ENCODE measurements at regions not wholly inside any gene's neighbourhood (a gene's known extent, or its start where the extent isn't known, plus 50 kb on each side); places are given as distances from the start of the nearest gene placed in this dataset.

DNA sequence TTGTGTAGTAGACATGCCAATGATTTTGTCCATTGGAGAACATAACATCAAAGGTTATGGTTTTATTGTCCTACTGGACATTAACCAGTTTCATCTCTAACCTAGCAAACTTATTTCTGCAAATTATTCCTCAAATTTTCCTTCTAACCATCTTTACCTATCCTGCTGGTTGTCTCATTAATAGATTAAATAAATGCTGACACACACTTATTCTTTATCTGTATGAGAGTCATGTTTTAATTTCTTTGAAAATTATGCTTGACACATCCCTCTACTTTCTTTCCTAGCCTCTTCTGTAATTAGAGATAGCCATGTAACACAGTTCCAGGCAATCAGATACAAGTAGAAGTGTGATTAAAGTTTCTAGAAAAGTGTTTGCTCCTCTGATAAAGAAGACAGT lies 98.9 kb downstream of the RPS29 start:
- Histone ChIP-seq H4K12ac (ENCODE audit: low read depth, low read length) (no peak overlapping the region), H4K8ac (ENCODE audit: low read depth, low read length) (no peak overlapping the region), H2BK12ac (ENCODE audit: low read length) (no peak overlapping the region), H2BK5ac (ENCODE audit: low read depth, low read length, poor library complexity) (no peak overlapping the region), H3K4me2 (ENCODE audit: low read length) (no peak overlapping the region), H3K23ac (ENCODE audit: low read length) (no peak overlapping the region), H3K4me3 (ENCODE audit: low read depth, low read length) (no peak overlapping the region), H3K79me2 (ENCODE audit: control insufficient read depth, insufficient read depth, low read length, poor library complexity) (no peaks in the 10 kb centered on the region), H3K27me3 (ENCODE audit: insufficient read depth, low read length) (no peaks in the 10 kb centered on the region), H2AK5ac (ENCODE audit: low read length) (no peak overlapping the region), H2BK120ac (ENCODE audit: insufficient read depth, low read length, poor library complexity) (no peak overlapping the region), H3K18ac (ENCODE audit: low read length) (no peak overlapping the region), H3K4ac (ENCODE audit: low read depth, low read length) (no peak overlapping the region), H3K36me3 (ENCODE audit: control insufficient read depth in 1 of 2, insufficient read depth in 2 of 2, low read length in 2 of 2) (no peaks in the 10 kb centered on the region), H2AFZ (ENCODE audit: insufficient read depth, low read length, poor library complexity) (no peak overlapping the region), H3K27ac (ENCODE audit: low read depth, low read length) (no peak overlapping the region), H3K4me1 (ENCODE audit: control insufficient read depth in 1 of 2, insufficient read depth in 2 of 2, low read length in 2 of 2) (no peaks in the 10 kb centered on the region), H3K14ac (ENCODE audit: low read length) (no peak overlapping the region), H3K9ac (ENCODE audit: low read length) (no peak overlapping the region), H3K9me3 (ENCODE audit: insufficient read depth, low read depth, low read length) (no peaks in the 10 kb centered on the region), H4K91ac (ENCODE audit: low read depth, low read length) (no peak overlapping the region), H3K79me1 (ENCODE audit: low read length) (no peaks in the 10 kb centered on the region)
- no peak for DNase-seq

DNA sequence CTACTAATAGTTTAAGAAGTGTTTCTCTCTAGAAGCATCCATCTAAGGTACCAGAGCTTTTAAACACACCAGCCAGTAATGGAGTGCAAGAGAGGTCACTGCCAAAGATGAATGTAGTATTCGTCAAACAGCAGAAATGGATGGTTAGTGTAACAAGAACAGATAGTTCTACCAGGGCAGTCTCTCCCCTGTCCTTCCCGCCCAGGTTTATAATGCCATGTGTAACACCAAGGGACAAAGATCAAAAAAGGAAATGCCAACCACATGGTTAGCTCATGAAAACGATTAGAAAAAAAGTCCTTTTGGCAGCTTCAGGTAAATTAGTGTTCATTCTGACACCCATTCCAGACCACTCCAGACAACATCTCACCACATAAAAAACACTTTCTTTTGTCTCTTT lies 100.9 kb downstream of the RPS29 start:
- Histone ChIP-seq H3K4me1 (ENCODE audit: control insufficient read depth in 1 of 2, insufficient read depth in 2 of 2, low read length in 2 of 2) (no peaks in the 10 kb centered on the region), H2BK5ac (ENCODE audit: low read depth, low read length, poor library complexity) (no peak overlapping the region), H3K4me3 (ENCODE audit: low read depth, low read length) (no peak overlapping the region), H2AFZ (ENCODE audit: insufficient read depth, low read length, poor library complexity) (no peak overlapping the region), H4K12ac (ENCODE audit: low read depth, low read length) (no peak overlapping the region), H3K36me3 (ENCODE audit: control insufficient read depth in 1 of 2, insufficient read depth in 2 of 2, low read length in 2 of 2) (no peaks in the 10 kb centered on the region), H3K27me3 (ENCODE audit: insufficient read depth, low read length) (no peaks in the 10 kb centered on the region), H2BK120ac (ENCODE audit: insufficient read depth, low read length, poor library complexity) (no peak overlapping the region), H3K27ac (ENCODE audit: low read depth, low read length) (no peak overlapping the region), H3K79me1 (ENCODE audit: low read length) (no peaks in the 10 kb centered on the region), H3K18ac (ENCODE audit: low read length) (no peak overlapping the region), H2BK12ac (ENCODE audit: low read length) (no peak overlapping the region), H3K4me2 (ENCODE audit: low read length) (no peak overlapping the region), H3K79me2 (ENCODE audit: control insufficient read depth, insufficient read depth, low read length, poor library complexity) (no peaks in the 10 kb centered on the region), H3K4ac (ENCODE audit: low read depth, low read length) (no peak overlapping the region), H3K9ac (ENCODE audit: low read length) (no peak overlapping the region), H4K8ac (ENCODE audit: low read depth, low read length) (no peak overlapping the region), H3K9me3 (ENCODE audit: insufficient read depth, low read depth, low read length) (no peaks in the 10 kb centered on the region), H3K14ac (ENCODE audit: low read length) (no peak overlapping the region), H3K23ac (ENCODE audit: low read length) (no peak overlapping the region), H2AK5ac (ENCODE audit: low read length) (no peak overlapping the region), H4K91ac (ENCODE audit: low read depth, low read length) (no peak overlapping the region)
- WGBS (ENCODE audit: extremely low coverage, insufficient coverage, insufficient read length) = no CpG with 5 or more reads among the region's 3 CpGs
- DNase-seq = no peak

DNA sequence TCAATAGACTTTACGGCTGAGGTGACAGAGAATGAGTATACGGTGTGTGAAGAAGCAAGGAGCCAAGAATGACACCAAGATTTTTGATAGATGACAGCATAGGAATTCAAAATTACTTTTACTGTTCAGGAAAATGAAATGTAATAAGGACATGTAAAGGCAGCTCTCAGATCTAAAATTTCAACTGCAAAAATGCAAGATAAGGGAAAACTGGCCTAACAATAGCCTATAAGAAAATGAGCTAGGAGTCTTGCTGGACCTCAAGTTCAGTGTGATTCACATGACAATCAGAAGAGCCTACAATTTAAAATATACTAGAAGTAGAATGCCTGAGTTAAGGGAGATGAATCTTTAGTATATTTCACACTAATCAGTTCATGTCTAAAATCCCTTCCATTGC lies 102.0 kb downstream of the RPS29 start:
- Histone ChIP-seq H3K14ac (ENCODE audit: low read length) (no peak overlapping the region), H4K12ac (ENCODE audit: low read depth, low read length) (no peak overlapping the region), H3K4me3 (ENCODE audit: low read depth, low read length) (no peak overlapping the region), H2BK12ac (ENCODE audit: low read length) (no peak overlapping the region), H2AK5ac (ENCODE audit: low read length) (no peak overlapping the region), H3K18ac (ENCODE audit: low read length) (no peak overlapping the region), H3K4me2 (ENCODE audit: low read length) (no peak overlapping the region), H4K91ac (ENCODE audit: low read depth, low read length) (no peak overlapping the region), H3K9ac (ENCODE audit: low read length) (no peak overlapping the region), H4K8ac (ENCODE audit: low read depth, low read length) (no peak overlapping the region), H3K27ac (ENCODE audit: low read depth, low read length) (no peak overlapping the region), H3K79me1 (ENCODE audit: low read length) (no peaks in the 10 kb centered on the region), H3K4me1 (ENCODE audit: control insufficient read depth in 1 of 2, insufficient read depth in 2 of 2, low read length in 2 of 2) (no peaks in the 10 kb centered on the region), H3K4ac (ENCODE audit: low read depth, low read length) (no peak overlapping the region), H3K36me3 (ENCODE audit: control insufficient read depth in 1 of 2, insufficient read depth in 2 of 2, low read length in 2 of 2) (no peaks in the 10 kb centered on the region), H2AFZ (ENCODE audit: insufficient read depth, low read length, poor library complexity) (no peak overlapping the region), H2BK120ac (ENCODE audit: insufficient read depth, low read length, poor library complexity) (no peak overlapping the region), H3K23ac (ENCODE audit: low read length) (no peak overlapping the region), H3K79me2 (ENCODE audit: control insufficient read depth, insufficient read depth, low read length, poor library complexity) (no peaks in the 10 kb centered on the region), H3K9me3 (ENCODE audit: insufficient read depth, low read depth, low read length) (no peaks in the 10 kb centered on the region), H3K27me3 (ENCODE audit: insufficient read depth, low read length) (no peaks in the 10 kb centered on the region), H2BK5ac (ENCODE audit: low read depth, low read length, poor library complexity) (no peak overlapping the region)
- no CpG with 5 or more reads among the region's 2 CpGs for whole genome bisulfite sequencing (ENCODE audit: extremely low coverage, insufficient coverage, insufficient read length)
- no peak for DNase-seq

DNA sequence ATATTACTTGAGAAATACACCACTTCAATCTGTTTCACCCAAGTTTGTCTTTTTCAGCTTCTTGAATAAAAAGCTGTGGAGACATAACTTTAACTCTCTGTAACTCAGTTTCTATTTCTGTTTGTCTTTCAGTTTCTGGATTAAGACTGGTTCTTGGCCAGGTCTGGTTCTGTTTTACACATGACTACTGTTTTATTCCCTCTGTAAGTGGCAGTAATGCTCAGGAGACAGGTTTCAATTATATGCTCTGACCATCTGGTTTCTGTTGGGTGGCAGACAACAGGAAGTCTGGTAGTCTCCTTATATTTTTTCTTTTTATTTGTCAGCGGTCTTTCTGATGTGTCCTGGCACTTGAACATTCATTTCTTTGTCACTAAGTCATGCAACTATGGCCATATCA lies 102.9 kb downstream of the RPS29 start:
- Histone ChIP-seq H2AFZ (ENCODE audit: insufficient read depth, low read length, poor library complexity) (no peak overlapping the region), H3K36me3 (ENCODE audit: control insufficient read depth in 1 of 2, insufficient read depth in 2 of 2, low read length in 2 of 2) (no peaks in the 10 kb centered on the region), H4K91ac (ENCODE audit: low read depth, low read length) (no peak overlapping the region), H3K4me3 (ENCODE audit: low read depth, low read length) (no peak overlapping the region), H3K4me1 (ENCODE audit: control insufficient read depth in 1 of 2, insufficient read depth in 2 of 2, low read length in 2 of 2) (peaks cover 0 to 1% of the 10 kb centered on the region in 2 experiments), H2BK12ac (ENCODE audit: low read length) (no peak overlapping the region), H3K79me1 (ENCODE audit: low read length) (no peaks in the 10 kb centered on the region), H2AK5ac (ENCODE audit: low read length) (no peak overlapping the region), H3K4ac (ENCODE audit: low read depth, low read length) (no peak overlapping the region), H3K23ac (ENCODE audit: low read length) (no peak overlapping the region), H3K14ac (ENCODE audit: low read length) (no peak overlapping the region), H3K4me2 (ENCODE audit: low read length) (no peak overlapping the region), H2BK120ac (ENCODE audit: insufficient read depth, low read length, poor library complexity) (no peak overlapping the region), H3K9me3 (ENCODE audit: insufficient read depth, low read depth, low read length) (no peaks in the 10 kb centered on the region), H4K8ac (ENCODE audit: low read depth, low read length) (no peak overlapping the region), H4K12ac (ENCODE audit: low read depth, low read length) (no peak overlapping the region), H3K27me3 (ENCODE audit: insufficient read depth, low read length) (no peaks in the 10 kb centered on the region), H3K9ac (ENCODE audit: low read length) (no peak overlapping the region), H3K18ac (ENCODE audit: low read length) (no peak overlapping the region), H3K27ac (ENCODE audit: low read depth, low read length) (no peak overlapping the region), H2BK5ac (ENCODE audit: low read depth, low read length, poor library complexity) (no peak overlapping the region), H3K79me2 (ENCODE audit: control insufficient read depth, insufficient read depth, low read length, poor library complexity) (no peaks in the 10 kb centered on the region)
- DNase-seq = no peak
- WGBS (ENCODE audit: extremely low coverage, insufficient coverage, insufficient read length) = no CpG with 5 or more reads among the region's 1 CpG
